HG03460 (cell line): ENCODE measurements at regions not wholly inside any gene's neighbourhood (a gene's known extent, or its start where the extent isn't known, plus 50 kb on each side); places are given as distances from the start of the nearest gene placed in this dataset.
"Not testable (repeated sequence)": the region's sequence is repeated elsewhere in the genome, so short reads cannot be mapped to it uniquely, and the experiment has no call there.

Experiments used
- ATAC-seq: cut with Tn5 transposase; IDR thresholded peaks from one replicate; pipeline ENCODE4 v1.9.1; 2021; ENCODE audit not compliant: unreplicated experiment

DNA sequence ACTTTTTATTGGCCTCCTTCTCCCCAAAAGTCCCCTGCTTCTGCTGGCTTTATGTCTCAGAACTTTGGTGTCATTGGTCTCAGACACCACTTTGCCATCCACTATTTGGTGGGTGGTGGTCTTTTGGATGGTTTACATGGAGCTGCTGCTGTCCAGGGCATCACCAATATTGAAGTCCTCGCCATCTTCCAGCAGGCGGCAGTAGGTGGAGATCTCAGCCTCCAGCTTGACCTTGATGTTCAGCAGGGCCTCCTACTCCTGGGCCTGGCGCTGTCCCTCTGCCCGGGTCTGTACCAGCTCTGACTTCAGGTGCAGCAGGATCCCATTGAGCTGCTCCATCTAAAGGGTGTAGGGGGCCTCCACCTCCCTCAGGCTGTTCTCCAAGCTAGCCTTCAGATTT is 148.4 kb upstream of the FOXA2 start:
- no peak for ATAC-seq

GRCh38 chr20:22734946-22735647 is 150.7 kb upstream of the FOXA2 start:
- ATAC-seq, result not testable (repeated sequence)

GRCh38 chr20:22740829-22741228 is 156.5 kb upstream of the FOXA2 start:
- ATAC-seq, result no peak

- ATAC-seq, result no peak
Observed at GRCh38 chr20:22744341-22745193, 160.2 kb upstream of the FOXA2 start.

GRCh38 chr20:22745194-22745500 is 160.8 kb upstream of the FOXA2 start:
- no peak for ATAC-seq

DNA sequence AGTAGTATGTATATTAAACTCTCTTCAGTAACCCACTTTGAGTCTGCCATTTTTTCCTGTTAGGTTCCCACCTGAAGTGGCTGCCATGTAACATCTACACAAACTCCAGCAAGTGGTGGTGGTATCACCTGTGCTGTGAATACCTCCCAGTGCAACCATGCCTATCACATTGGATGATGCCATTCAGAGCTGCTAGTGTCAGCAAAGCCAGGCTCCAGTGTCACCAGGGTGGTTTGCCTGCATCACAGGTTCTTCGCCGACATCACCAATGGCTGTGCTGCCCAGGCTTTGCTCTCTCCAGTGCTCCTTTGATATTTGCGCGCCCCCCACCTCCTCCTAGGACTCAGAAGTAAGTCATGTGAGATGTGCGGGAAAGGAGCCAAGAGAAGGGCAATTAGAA is 162.6 kb upstream of the FOXA2 start:
- ATAC-seq, result no peak

DNA sequence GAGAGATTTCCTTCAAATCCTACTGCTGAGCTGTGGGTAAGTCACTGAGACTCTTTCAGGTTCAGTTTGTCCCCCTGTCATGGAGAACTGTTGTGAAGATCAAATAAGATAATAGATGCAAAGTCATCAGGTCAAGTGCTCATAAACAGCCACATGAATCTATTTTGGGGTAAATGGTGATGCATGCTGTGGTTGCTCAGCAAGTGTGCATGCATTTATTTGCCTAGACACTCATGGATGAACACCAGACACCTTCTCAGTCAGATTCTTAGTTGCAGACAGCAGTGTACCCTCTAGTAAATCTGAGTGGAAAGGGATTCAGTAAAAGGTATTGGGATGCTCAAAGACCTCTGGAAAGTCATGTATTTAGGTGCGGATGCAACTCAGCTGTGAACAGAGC is 168.0 kb upstream of the FOXA2 start:
- ATAC-seq, result no peak

- ATAC-seq, result no peak
Observed at GRCh38 chr20:22757424-22758183, 173.2 kb upstream of the FOXA2 start.

DNA sequence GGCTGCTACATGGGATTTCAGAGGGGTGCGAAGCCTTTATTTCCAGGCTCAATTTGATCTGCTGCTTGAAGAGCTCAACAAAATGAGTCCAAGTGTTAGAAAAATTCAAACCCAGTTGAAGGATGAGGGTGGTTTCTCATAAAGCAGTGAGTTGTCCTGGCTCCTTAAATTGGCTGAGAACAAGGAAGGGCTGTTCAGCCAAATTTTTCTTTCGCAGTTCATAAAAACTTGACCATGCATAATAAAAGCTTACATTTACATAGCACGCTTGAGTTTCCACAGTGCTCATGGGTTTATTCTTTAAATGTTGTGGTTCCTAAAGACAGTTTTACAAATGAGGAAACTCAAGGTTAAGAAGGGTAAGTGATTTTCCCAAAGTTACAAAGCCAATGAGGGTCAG is 174.4 kb upstream of the FOXA2 start:
- ATAC-seq, result no peak

DNA sequence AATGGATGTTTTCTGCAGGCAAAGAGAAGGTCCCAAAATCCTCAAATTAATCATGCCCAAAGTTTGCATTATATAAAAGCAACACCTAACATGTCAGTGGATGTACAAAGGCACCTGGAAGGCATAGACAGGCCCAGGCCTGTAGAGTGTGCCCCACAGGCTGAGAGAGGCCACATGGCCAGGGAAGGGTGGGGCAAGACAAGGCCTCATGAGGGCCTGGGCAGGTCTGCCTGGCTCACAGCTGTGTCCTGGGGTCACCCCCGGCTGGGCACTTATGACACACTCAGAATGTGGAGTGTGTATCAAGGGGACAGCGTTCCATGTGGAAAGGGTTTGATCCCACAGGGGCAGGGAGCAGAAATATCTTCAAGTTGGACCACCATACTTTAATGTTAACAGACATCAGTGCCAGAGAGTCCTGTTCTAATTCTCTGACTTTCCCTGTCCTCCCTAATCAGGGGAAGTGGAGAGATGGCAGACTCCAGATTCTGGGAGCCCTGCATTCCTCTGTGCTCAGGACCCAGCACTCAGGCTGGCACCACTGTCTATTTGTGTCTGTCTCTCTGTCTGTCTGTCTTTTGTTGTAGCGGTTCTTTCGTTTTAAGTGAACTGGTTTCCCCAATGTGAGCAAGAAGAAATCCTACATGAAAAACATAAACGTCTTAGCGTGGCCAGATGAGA is 178.3 kb upstream of the FOXA2 start:
- no peak for ATAC-seq

GRCh38 chr20:22763257-22763906 is 179.0 kb upstream of the FOXA2 start:
- no peak for ATAC-seq

DNA sequence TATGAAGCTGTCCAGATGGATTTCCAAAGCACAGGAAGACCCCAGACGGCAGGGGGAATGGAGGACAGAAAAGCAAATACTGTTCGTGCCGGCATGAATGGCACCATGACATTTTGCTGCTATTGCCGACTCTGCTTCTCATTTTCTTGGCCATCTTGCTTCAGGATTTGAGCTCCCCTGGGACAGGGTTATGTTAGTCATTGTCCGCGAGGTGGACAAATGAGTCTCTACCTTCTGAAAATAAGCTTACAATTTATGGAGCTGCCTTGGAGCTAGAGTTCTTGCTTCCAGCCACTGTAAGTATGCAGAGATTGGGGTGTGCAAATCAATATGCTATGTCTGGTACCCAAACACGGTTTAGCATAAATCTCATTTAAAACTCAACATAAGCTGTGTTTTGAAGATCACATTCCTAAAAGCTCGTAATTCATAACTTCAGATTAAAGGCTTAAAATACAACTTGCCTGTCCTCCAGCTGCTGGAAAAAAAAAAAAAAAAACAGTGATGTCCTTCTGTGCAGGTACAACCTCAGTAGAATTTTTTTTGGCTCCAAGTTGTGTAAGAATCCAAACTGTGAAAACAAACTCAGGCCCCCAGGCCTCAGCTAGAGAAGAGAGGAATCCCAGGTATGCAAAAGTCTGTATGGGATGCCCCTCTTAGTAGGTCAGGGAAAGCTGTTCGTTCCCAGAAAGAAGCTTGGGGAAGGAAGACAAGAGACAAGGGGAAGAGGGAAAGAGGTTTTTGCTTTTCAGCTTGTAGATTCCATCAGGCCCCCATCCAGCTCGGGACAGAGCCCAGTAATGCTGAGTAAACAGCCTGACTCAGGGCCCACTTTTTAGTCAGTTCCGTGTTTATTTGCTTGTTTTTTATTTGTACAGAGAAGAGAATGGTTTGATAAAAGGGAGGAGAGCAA is 184.2 kb upstream of the FOXA2 start:
- ATAC-seq, result no peak

DNA sequence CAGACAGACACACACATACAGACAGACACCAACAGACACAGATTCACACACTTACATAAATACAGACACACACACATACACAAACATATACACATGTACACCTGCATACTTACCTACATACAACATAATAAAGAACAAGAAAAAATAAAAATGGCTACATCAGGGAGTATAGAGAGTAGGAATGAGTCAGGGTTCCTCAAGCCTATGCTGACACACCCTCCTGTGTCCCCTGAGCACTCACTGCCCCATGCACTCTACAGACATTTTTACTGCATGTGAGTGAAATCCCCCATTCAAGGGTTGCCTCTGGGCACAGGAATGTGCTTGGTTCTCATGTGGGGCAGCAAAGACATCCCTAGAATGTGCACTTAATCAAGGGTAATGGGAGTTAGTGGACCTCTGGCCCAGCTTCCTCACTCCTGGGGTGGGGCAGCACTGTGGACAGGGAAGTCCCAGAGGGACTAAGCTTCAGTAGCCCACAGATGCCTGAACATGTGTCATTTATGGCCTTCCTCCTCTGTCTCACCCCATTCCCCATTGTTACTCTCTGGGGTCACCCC is 185.9 kb upstream of the FOXA2 start:
- no peak for ATAC-seq

GRCh38 chr20:22771706-22772105 is 187.3 kb upstream of the FOXA2 start:
- ATAC-seq, result no peak

- no peak for ATAC-seq
Observed at GRCh38 chr20:22773344-22773743, 189.0 kb upstream of the FOXA2 start.

DNA sequence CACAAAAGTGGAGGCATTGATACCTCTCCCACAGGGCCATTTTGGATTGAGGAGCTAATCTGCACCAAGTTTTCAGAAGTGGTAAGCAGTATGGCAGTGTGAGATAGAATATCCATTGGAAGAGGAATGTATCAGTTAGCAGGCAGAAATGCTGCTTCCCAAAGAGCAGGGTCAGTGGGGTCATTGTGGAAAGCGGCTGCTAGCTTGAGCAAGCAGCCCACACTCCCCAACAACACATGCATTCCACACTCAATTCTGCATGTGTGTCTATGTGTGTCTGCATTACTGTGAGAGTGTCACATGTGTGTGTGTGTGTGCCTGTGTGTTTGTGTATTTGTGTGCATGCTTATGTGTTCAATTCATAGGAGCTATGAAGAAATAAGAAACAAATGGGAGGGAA is 190.9 kb upstream of the FOXA2 start:
- no peak for ATAC-seq

DNA sequence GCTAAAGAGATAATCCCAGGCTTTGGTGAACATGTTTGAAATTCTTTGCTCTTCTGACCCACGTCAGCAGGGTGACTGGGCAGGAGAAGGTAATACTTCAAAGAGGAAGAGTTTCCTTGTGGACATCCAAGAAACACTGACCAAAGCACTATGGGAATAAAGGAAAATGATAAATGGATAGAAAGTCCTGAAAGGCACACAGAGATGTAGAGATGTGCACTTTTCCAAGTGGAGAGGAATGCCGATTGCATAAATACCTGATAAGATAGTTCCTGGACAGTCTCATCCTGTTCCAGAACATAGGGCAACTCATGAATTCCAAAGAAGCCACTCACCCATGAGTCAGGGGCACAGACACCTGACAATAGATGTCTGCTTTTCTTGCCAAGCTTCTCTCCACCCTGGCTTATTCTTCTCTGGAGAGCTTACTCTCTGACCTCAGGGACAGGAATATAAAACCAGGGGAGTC is 191.3 kb upstream of the FOXA2 start:
- ATAC-seq, result no peak

GRCh38 chr20:22776369-22776768 is 192.0 kb upstream of the FOXA2 start:
- no peak for ATAC-seq

DNA sequence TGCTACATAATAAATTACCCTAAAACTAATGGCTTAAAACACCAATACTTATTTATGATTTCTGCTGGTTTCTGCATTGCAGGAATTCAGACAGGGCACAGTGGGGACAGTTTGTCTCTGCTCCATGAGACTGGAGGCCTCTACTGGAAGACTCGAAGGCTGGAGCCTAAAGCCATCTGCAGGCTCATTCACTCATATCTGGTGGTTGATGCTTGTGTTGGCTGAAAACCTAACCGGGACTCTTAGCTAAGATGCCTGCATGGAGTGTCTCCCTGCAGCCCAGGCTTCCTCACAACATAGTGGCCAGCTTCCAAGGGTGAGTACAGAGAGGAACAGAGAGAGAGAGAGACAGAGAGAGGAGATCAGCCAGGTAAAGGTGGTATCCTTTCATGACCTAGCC is 195.5 kb upstream of the FOXA2 start:
- ATAC-seq, result no peak
